ENCODE measurements at regions not wholly inside any gene's neighbourhood (a gene's known extent, or its start where the extent isn't known, plus 50 kb on each side); places are given as distances from the start of the nearest gene placed in this dataset.

DNA sequence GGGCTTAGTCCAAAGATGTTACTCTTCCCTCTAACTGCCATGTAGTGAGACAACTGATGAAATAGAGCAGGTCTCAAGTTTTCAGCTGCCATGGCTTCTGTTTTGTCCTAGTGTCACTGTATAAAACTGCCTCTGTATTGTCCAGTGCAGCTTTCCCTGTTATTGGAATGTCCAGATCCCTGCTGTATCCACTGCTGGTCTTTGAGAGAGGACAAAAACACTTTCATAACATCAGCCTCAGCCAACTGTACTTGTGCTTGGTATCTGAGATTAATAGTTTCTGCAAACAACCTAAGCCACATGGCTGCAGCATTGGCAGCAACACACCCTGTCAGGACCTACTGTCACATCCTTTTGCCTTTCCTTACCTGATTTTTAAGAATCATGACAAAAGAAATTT lies 480.2 kb downstream of the LPIN1 start:
- TF ChIP-seq, protein P1, sequence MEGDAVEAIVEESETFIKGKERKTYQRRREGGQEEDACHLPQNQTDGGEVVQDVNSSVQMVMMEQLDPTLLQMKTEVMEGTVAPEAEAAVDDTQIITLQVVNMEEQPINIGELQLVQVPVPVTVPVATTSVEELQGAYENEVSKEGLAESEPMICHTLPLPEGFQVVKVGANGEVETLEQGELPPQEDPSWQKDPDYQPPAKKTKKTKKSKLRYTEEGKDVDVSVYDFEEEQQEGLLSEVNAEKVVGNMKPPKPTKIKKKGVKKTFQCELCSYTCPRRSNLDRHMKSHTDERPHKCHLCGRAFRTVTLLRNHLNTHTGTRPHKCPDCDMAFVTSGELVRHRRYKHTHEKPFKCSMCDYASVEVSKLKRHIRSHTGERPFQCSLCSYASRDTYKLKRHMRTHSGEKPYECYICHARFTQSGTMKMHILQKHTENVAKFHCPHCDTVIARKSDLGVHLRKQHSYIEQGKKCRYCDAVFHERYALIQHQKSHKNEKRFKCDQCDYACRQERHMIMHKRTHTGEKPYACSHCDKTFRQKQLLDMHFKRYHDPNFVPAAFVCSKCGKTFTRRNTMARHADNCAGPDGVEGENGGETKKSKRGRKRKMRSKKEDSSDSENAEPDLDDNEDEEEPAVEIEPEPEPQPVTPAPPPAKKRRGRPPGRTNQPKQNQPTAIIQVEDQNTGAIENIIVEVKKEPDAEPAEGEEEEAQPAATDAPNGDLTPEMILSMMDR (IDR thresholded peaks at IDR 0.05) = no peak
- TF ChIP-seq POLR2A (IDR thresholded peaks at IDR 0.05) = no peak
